Sigmoid colon (tissue), 6 donors: ENCODE measurements at regions not wholly inside any gene's neighbourhood (a gene's known extent, or its start where the extent isn't known, plus 50 kb on each side); places are given as distances from the start of the nearest gene placed in this dataset.
"Not testable (repeated sequence)": the region's sequence is repeated elsewhere in the genome, so short reads cannot be mapped to it uniquely, and the experiment has no call there.

Experiments
- DNase-seq: peaks from one replicate; pipeline ENCODE4 v3.0.0-alpha.2; 2019
- H3K27ac ChIP-seq, 4 donors: fragments of 200-600 bp; sonication (generic); one replicate each; pipeline ENCODE4 v1.5.1; 2016 to 2019; ENCODE audit warnings: mild to moderate bottlenecking in 1 of 4
- H3K27me3 ChIP-seq, 3 donors: fragments of 200-600 bp; sonication (generic); one replicate each; pipeline ENCODE4 v1.5.1; 2019; ENCODE audit warnings: mild to moderate bottlenecking in 1 of 3
- H3K36me3 ChIP-seq, 4 donors: fragments of 200-600 bp; sonication (generic); one replicate each; pipeline ENCODE4 v1.5.1; 2016 to 2019
- H3K4me1 ChIP-seq, 4 donors: fragments of 200-600 bp; sonication (generic); one replicate each; pipeline ENCODE4 v1.5.1; 2017 to 2019
- H3K4me3 ChIP-seq, 4 donors: fragments of 200-600 bp; sonication (generic); one replicate each; pipeline ENCODE4 v1.5.1; 2017 to 2019; ENCODE audit warnings: mild to moderate bottlenecking in 2 of 4, moderate library complexity in 1 of 4
- H3K9me3 ChIP-seq, 4 donors: fragments of 200-600 bp in 3 of 4; sonication (generic) in 3 of 4; one replicate each; pipeline versions ENCODE4 v1.5.1 to v1.6.1; 2013 to 2019
- CTCF ChIP-seq, 4 experiments: fragments of 450-650 bp in 3 of 4; fragments of 200-600 bp in 1 of 4; IDR thresholded peaks; one replicate each; pipeline ENCODE4 v1.5.1; 2016 to 2019; ENCODE audit warnings: antibody characterized with exemption in 4 of 4, mild to moderate bottlenecking in 3 of 4, moderate library complexity in 2 of 4
- EP300 ChIP-seq, 4 donors: sonication (generic); formaldehyde crosslinking; IDR thresholded peaks; one replicate each; pipeline ENCODE4 v1.6.1; 2017; ENCODE audit warnings: antibody characterized with exemption in 4 of 4
- POLR2A ChIP-seq, 2 donors: fragments of 450-650 bp; IDR thresholded peaks; one replicate each; pipeline ENCODE4 v1.6.1; 2016; ENCODE audit warnings: antibody characterized with exemption in 2 of 2, mild to moderate bottlenecking in 2 of 2, moderate library complexity in 2 of 2
- POLR2AphosphoS5 ChIP-seq, 4 donors: sonication (generic); formaldehyde crosslinking; IDR thresholded peaks; one replicate each; pipeline ENCODE4 v1.6.1; 2017; ENCODE audit warnings: antibody characterized with exemption in 4 of 4
- WGBS, 2 donors: extraction: QIAGEN DNeasy Blood & Tissue Kit; methylation state at CpG; one replicate each; pipeline ENCODE4 v1.1.7; 2013; 5-methylcytosine and 5-hydroxymethylcytosine counted together
- intact Hi-C: fragments of 100-400 bp; cut with DNase I; formaldehyde crosslinking; loops from one replicate; pipeline ENCODE4 v1.15.1; 2023
- donor health status: healthy with polysubstance abuse.
- donor health status: healthy.

GRCh38 chr4:137861682-137862081 is 329.4 kb upstream of the PCDH18 start:
- no peak for DNase-seq
- intact Hi-C loops: loop anchor here (2.0 to 5.0 kb wide), 3 partner anchors 329 to 737 kb away; partner anchors contain the start of gene PCDH18

GRCh38 chr4:137853424-137853823 is 321.1 kb upstream of the PCDH18 start:
- Histone ChIP-seq H3K4me3 (no peak overlapping the region), H3K27ac (no peak overlapping the region), H3K27me3 (no peaks in the 10 kb centered on the region), H3K9me3 (peaks cover 0 to 2% (median 0%) of the 10 kb centered on the region in 4 donors), H3K4me1 (no peaks in the 10 kb centered on the region), H3K36me3 (no peaks in the 10 kb centered on the region)
- no peak for TF ChIP-seq POLR2A (IDR thresholded peaks at IDR 0.05)
- TF ChIP-seq EP300 (IDR thresholded peaks at IDR 0.05): no peak
- TF ChIP-seq POLR2AphosphoS5 (IDR thresholded peaks at IDR 0.05): no peak
- no peak for TF ChIP-seq CTCF (IDR thresholded peaks at IDR 0.05)
- DNase-seq: no peak
- WGBS, 2 donors: 94% methylated on average over 29 of the region's 29 CpGs
- intact Hi-C loops: no loop called here

More at GRCh38 chr4:137861682-137862081, 329.4 kb upstream of the PCDH18 start:
- TF ChIP-seq EP300 (IDR thresholded peaks at IDR 0.05) (no peak), CTCF (IDR thresholded peaks at IDR 0.05) (peak in 3 of 4 experiments; percentile 11 to 47 (median 20)), POLR2AphosphoS5 (IDR thresholded peaks at IDR 0.05) (no peak)
- Histone ChIP-seq H3K27ac (no peak overlapping the region), H3K27me3 (no peaks in the 10 kb centered on the region), H3K9me3 (no peaks in the 10 kb centered on the region), H3K4me1 (no peaks in the 10 kb centered on the region), H3K36me3 (no peaks in the 10 kb centered on the region), H3K4me3 (no peak overlapping the region)

GRCh38 chr4:137852326-137852725 is 320.0 kb upstream of the PCDH18 start:
- H3K36me3 ChIP-seq: no peaks in the 10 kb centered on the region
- no peaks in the 10 kb centered on the region for H3K27me3 ChIP-seq
- H3K4me3 ChIP-seq: no peak overlapping the region
- no peak overlapping the region for H3K27ac ChIP-seq
- no peaks in the 10 kb centered on the region for H3K4me1 ChIP-seq
- DNase-seq: no peak
- peaks cover 0 to 2% (median 0%) of the 10 kb centered on the region in 4 donors for H3K9me3 ChIP-seq
- intact Hi-C loops: no loop called here
- 85 to 92% methylated on average over 2 of the region's 2 CpGs for WGBS, 2 donors
- TF ChIP-seq POLR2AphosphoS5 (IDR thresholded peaks at IDR 0.05) (no peak), EP300 (IDR thresholded peaks at IDR 0.05) (no peak), CTCF (IDR thresholded peaks at IDR 0.05) (no peak), POLR2A (IDR thresholded peaks at IDR 0.05) (no peak)

- no peaks in the 10 kb centered on the region for H3K36me3 ChIP-seq
- H3K4me3 ChIP-seq: no peak overlapping the region
- DNase-seq: no peak
- H3K27ac ChIP-seq: no peak overlapping the region
- no peaks in the 10 kb centered on the region for H3K27me3 ChIP-seq
- TF ChIP-seq POLR2A (IDR thresholded peaks at IDR 0.05) (no peak), POLR2AphosphoS5 (IDR thresholded peaks at IDR 0.05) (no peak), CTCF (IDR thresholded peaks at IDR 0.05) (no peak), EP300 (IDR thresholded peaks at IDR 0.05) (no peak)
- 71 to 78% methylated on average over 2 of the region's 2 CpGs for WGBS, 2 donors
- H3K4me1 ChIP-seq: no peaks in the 10 kb centered on the region
- H3K9me3 ChIP-seq: peaks cover 0 to 2% (median 0%) of the 10 kb centered on the region in 4 donors
- intact Hi-C loops: no loop called here
Measured at GRCh38 chr4:137851435-137851834, 319.1 kb upstream of the PCDH18 start.

GRCh38 chr4:137827945-137828344 is 295.7 kb upstream of the PCDH18 start:
- not testable (repeated sequence) for H3K4me1 ChIP-seq

More at GRCh38 chr4:137827945-137828344, 295.7 kb upstream of the PCDH18 start:
- H3K27me3 ChIP-seq, DNase-seq, H3K4me3 ChIP-seq, intact Hi-C loops, H3K27ac ChIP-seq, H3K9me3 ChIP-seq, H3K36me3 ChIP-seq: not testable (repeated sequence)
